ENCODE measurements at regions not wholly inside any gene's neighbourhood (a gene's known extent, or its start where the extent isn't known, plus 50 kb on each side); places are given as distances from the start of the nearest gene placed in this dataset.

DNA sequence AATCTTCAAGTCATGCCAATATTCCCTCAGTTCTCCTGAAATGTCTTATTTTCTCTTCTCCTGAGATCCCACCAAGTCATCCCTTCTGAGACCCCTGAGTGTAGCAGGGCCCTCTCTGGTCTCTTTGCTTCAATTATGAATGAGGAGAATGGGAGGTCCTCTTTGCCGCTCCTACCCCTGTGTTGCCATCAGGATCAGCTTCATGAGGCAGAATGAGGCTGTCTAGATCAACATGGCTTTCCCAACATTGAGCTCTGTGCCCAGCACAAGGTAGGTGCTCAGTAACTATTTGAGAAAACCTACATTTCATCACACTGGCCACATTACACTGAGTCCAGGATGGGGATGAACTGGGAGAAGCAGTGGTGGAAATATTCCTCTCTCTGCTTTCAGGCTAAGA lies 107.2 kb downstream of the ZNF280B start:
- TF ChIP-seq, protein P1, sequence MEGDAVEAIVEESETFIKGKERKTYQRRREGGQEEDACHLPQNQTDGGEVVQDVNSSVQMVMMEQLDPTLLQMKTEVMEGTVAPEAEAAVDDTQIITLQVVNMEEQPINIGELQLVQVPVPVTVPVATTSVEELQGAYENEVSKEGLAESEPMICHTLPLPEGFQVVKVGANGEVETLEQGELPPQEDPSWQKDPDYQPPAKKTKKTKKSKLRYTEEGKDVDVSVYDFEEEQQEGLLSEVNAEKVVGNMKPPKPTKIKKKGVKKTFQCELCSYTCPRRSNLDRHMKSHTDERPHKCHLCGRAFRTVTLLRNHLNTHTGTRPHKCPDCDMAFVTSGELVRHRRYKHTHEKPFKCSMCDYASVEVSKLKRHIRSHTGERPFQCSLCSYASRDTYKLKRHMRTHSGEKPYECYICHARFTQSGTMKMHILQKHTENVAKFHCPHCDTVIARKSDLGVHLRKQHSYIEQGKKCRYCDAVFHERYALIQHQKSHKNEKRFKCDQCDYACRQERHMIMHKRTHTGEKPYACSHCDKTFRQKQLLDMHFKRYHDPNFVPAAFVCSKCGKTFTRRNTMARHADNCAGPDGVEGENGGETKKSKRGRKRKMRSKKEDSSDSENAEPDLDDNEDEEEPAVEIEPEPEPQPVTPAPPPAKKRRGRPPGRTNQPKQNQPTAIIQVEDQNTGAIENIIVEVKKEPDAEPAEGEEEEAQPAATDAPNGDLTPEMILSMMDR (IDR thresholded peaks at IDR 0.05) = no peak
- TF ChIP-seq POLR2A (IDR thresholded peaks at IDR 0.05) = no peak

All from right lobe of liver (tissue), 4 donors.